Activated naive CD4-positive, alpha-beta T cell treated with Interleukin-2 at 50 U/mL for 16 hours (primary cell): ENCODE measurements at regions not wholly inside any gene's neighbourhood (a gene's known extent, or its start where the extent isn't known, plus 50 kb on each side); places are given as distances from the start of the nearest gene placed in this dataset.
"Not testable (repeated sequence)": the region's sequence is repeated elsewhere in the genome, so short reads cannot be mapped to it uniquely, and the experiment has no call there.

Experiments
- DNase-seq: peaks from one replicate; pipeline ENCODE4 v3.0.0-alpha.2; 2020

GRCh38 chr3:88979760-88980159, 127.7 kb upstream of the EPHA3 start:
- no peak for DNase-seq

GRCh38 chr3:88983458-88983857, 124.0 kb upstream of the EPHA3 start:
- DNase-seq = no peak

- DNase-seq = no peak
Measured at GRCh38 chr3:88984256-88984655, 123.2 kb upstream of the EPHA3 start.

GRCh38 chr3:88984832-88985231, 122.6 kb upstream of the EPHA3 start:
- no peak for DNase-seq

- DNase-seq = no peak
Measured at GRCh38 chr3:88985491-88985890, 121.9 kb upstream of the EPHA3 start.

- DNase-seq = no peak
Measured at GRCh38 chr3:88986834-88987233, 120.6 kb upstream of the EPHA3 start.

GRCh38 chr3:88987776-88988175, 119.6 kb upstream of the EPHA3 start:
- no peak for DNase-seq

- DNase-seq = no peak
Measured at GRCh38 chr3:88988906-88989305, 118.5 kb upstream of the EPHA3 start.

- DNase-seq = no peak
Measured at GRCh38 chr3:88991496-88991895, 115.9 kb upstream of the EPHA3 start.

- no peak for DNase-seq
Measured at GRCh38 chr3:88996691-88997090, 110.7 kb upstream of the EPHA3 start.

- DNase-seq = no peak
Measured at GRCh38 chr3:88997260-88997659, 110.2 kb upstream of the EPHA3 start.

- no peak for DNase-seq
Measured at GRCh38 chr3:89000886-89001285, 106.5 kb upstream of the EPHA3 start.

GRCh38 chr3:89002191-89002590, 105.2 kb upstream of the EPHA3 start:
- no peak for DNase-seq

GRCh38 chr3:89013536-89013935, 93.9 kb upstream of the EPHA3 start:
- DNase-seq = no peak

GRCh38 chr3:89017531-89017930, 89.9 kb upstream of the EPHA3 start:
- DNase-seq = no peak

GRCh38 chr3:89025185-89025584, 82.2 kb upstream of the EPHA3 start:
- no peak for DNase-seq

- DNase-seq = no peak
Measured at GRCh38 chr3:89032346-89033013, 74.9 kb upstream of the EPHA3 start.

GRCh38 chr3:89034723-89035122, 72.7 kb upstream of the EPHA3 start:
- DNase-seq = not testable (repeated sequence)

- no peak for DNase-seq
Measured at GRCh38 chr3:89038869-89039268, 68.6 kb upstream of the EPHA3 start.

GRCh38 chr3:89042236-89042835, 65.1 kb upstream of the EPHA3 start:
- DNase-seq = no peak

GRCh38 chr3:89043406-89043932, 64.0 kb upstream of the EPHA3 start:
- no peak for DNase-seq

- DNase-seq = no peak
Measured at GRCh38 chr3:89046661-89047060, 60.8 kb upstream of the EPHA3 start.

GRCh38 chr3:89049119-89049518, 58.3 kb upstream of the EPHA3 start:
- DNase-seq = no peak

GRCh38 chr3:89052386-89052785, 55.0 kb upstream of the EPHA3 start:
- no peak for DNase-seq

GRCh38 chr3:89057398-89057797, 50.0 kb upstream of the EPHA3 start:
- no peak for DNase-seq
